ENCODE measurements at regions not wholly inside any gene's neighbourhood (a gene's known extent, or its start where the extent isn't known, plus 50 kb on each side); places are given as distances from the start of the nearest gene placed in this dataset.
A peak's percentile ranks its signal among the peaks of the same experiment; 100 is the strongest.

- no peak for DNase-seq
These were observed 69.4 kb upstream of the STXBP5L start for GRCh38 chr3:120838441-120839091.

GRCh38 chr3:120839120-120839519 lies 68.9 kb upstream of the STXBP5L start:
- DNase-seq: no peak

DNA sequence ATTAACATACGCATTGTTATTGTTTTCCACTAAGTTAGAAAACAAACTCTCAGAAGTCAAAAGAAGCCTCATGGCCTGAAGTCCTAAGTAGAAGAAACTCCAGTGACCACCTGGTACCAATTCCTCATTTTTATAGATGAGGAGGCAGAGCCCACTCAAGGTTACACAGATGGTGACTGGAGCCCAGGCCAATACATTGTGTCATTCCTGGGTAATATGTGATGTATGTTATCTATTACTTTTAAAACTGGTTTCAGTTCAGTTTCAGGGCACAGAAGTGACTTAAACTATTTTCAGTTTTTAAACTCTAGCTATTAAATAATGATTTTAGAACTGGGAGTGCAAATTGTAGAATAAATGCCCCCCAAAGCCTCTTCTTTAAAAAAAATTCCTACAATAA lies 66.7 kb upstream of the STXBP5L start:
- DNase-seq: no peak

- no peak for DNase-seq
These were observed 61.9 kb upstream of the STXBP5L start for GRCh38 chr3:120846073-120846472.

DNA sequence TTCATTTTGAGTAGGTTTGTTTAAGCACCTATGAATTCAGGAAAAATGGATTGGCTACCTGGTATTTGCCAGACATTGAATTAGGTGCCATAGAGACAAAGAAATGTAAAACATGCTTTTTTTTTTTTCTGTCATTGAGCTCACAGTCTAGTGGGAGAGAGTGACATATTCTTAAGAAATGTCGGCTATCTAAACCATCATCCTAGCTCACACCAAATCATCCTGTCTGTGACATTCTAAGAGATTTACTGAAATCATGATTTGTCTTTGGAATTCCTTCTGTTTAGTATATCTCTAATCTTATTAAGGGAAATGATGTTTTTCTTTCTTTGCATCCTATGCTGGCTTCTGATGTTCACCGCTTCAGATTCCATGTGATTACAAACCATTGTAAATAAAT lies 59.5 kb upstream of the STXBP5L start:
- DNase-seq: no peak

DNA sequence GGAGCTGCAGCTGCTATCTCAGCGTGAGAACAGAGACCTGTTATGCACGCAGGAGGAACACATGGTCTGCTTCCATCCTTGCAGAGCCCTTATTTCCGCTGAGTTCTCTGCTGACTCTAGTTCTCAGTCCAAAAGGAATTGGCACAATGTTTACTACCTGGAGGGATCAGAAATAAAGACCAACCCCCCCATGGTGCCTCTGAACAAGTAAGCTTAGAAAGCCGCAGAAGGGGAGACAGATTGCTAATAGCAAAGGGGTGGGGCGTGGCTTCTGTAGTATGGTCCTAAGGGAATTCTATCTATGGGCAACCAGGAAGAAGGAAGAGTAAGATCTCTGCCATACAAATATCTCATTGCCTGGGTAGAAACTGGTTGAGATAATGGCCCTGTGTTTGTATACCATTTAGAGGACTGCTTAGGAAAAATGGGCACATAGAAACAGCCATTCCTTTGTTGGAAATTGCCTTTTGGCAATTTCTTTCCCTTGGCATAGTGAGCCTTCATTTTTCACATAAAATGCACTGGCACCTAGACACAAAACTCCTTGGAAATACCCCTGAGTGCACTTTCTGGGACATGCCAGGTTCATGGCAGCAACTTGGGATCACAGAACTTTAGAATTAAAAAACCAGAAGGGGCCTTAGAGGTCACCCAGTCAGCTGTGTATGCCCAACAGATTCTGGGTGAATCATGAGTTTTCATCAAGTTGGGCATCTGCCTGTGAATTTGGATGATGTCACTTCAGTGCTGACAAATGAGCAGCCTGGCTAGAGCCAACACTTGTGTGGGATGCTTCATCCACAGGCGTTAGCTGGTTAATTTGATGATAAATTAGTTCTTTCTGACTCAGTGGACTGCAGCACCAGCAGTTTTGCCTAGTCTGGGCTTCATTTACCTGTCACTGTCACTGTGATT lies 57.4 kb upstream of the STXBP5L start:
- no peak for DNase-seq

DNA sequence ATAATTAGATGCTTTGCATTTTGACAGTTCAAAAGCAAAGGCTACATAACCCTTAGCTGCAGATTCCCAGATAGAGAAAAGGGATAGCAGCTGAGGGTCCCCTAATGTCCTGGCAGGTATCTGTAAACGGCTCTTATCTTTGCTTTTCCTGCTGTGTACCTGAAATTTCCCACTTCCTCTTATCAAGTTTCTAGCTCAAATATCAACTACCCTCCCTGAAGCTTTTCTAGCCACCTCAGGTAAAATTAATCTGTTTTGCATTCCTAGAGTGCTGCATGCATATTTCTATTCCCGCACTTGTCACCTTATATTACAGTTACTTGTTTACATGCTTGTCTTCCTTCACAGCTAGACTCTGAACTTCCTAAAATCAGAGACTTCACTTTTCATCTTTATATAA lies 55.6 kb upstream of the STXBP5L start:
- no peak for DNase-seq

DNA sequence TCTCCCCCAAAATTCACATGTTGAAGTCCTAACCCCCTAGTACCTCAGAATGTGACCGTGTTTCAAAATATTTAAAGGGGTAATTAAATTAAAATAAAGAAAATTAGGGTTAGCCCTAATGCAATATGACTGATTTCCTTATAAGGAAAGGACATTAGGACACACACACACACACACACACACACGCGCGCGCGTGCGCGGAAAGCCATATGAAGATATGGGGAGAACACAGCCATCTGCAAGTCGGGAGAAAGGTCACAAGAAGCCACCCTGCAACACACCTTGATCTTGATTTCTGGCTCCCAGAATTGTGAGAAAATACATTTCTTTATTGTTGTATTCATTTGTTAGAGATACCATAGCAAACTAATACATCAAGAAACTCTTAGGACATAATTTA lies 54.6 kb upstream of the STXBP5L start:
- DNase-seq: no peak

DNA sequence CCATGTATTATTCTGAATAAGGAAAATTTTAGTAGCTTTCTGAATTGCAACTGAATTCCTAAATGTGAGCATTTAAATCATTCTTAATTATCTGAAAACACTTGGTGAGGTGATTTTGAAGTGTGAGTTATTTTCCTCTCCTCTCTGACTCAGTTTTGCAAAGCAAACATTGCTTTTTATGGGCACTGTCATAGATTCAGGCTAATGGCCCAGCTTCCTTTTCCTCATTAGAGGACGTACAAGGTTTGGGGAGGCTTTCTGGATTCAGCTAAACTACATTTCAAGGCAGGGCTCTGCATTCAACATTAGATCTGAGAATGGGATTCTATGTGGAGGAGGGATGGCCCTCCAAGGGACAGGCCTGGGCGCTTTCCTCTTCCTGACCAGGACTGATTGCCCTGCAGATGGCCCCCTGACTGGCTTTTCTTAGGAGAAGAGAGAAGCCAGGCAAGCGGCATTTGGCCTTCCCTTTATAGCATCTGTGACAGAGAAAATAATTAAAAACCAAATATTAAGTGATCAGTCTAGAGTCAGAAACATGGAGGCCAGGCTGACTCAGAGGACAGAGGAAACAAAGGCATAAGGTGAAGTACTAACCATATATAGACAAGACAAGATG lies 53.0 kb upstream of the STXBP5L start:
- no peak for DNase-seq

GRCh38 chr3:120855665-120856437 lies 52.2 kb upstream of the STXBP5L start:
- DNase-seq: peak; percentile 69
